HCT116 (cell line): ENCODE measurements at regions not wholly inside any gene's neighbourhood (a gene's known extent, or its start where the extent isn't known, plus 50 kb on each side); places are given as distances from the start of the nearest gene placed in this dataset.

Experiments used
- ATAC-seq: fragments of 200-7000 bp; cut with Tn5 transposase; 2 replicates; pipeline ENCODE4 v1.9.1; 2020; ENCODE audit warnings: mild to moderate bottlenecking, moderate library complexity
- BruUV-seq: library from RNA; stranded (reverse); fragments of 400-500 nt; replicated peaks from 2 replicates; lab custom pipeline; 2021; lab: Mats Ljungman, UMichigan
- CTCF ChIA-PET: fragments of 300-600 bp; sonication (Branson Sonifier 250); formaldehyde crosslinking; loops from one replicate; lab custom pipeline; 2021; ENCODE audit warnings: antibody characterized with exemption; lab: Charles Lee
- POLR2A ChIA-PET: fragments of 300-600, 350-600 bp; sonication (Branson Sonifier 250); formaldehyde crosslinking; loops from one replicate; lab custom pipeline; 2021; ENCODE audit warnings: antibody characterized with exemption; lab: Charles Lee
- RAD21 ChIA-PET, 2 experiments: fragments of 300-600 bp; sonication (Branson Sonifier 250); formaldehyde crosslinking; loops; one replicate each; lab custom pipeline; 2023; ENCODE audit warnings: low total read pairs in 2 of 2; ENCODE audit not compliant: uncharacterized antibody in 2 of 2, unreplicated experiment in 2 of 2, low non-redundant PET in 1 of 2; lab: Charles Lee
- DNase-seq: peaks from one replicate; pipeline ENCODE4 v3.0.0-alpha.2; 2010; ENCODE audit warnings: low read depth, low spot score
- H2AFZ ChIP-seq: fragments of 200-600 bp; shearing (Covaris generic), sonication (generic); 2 replicates; pipeline ENCODE4 v1.6.1; 2017; ENCODE audit warnings: low read depth, mixed run types, mixed read lengths, antibody characterized with exemption, low read length; ENCODE audit not compliant: poor library complexity, severe bottlenecking
- H3K27ac ChIP-seq: 2 replicates; pipeline ENCODE4 v1.5.1; 2012; ENCODE audit warnings: low read depth, low read length
- H3K27me3 ChIP-seq: fragments of 200-600 bp; sonication (generic); 2 replicates; pipeline ENCODE4 v1.6.1; 2016; ENCODE audit warnings: mixed run types, low read length, mixed read lengths; ENCODE audit not compliant: insufficient read depth
- H3K36me3 ChIP-seq, 2 experiments: fragments of 200-500 bp in 1 of 2; fragments of 200-600 bp in 1 of 2; sonication (Bioruptor generic) in 1 of 2; sonication (generic) in 1 of 2; 2 replicates each; pipeline versions ENCODE4 v1.5.1 to v1.6.1; 2014 to 2016; ENCODE audit warnings: low read length in 2 of 2, inconsistent platforms in 1 of 2, mixed read lengths in 1 of 2, mixed run types in 1 of 2; ENCODE audit not compliant: insufficient read depth in 2 of 2, control insufficient read depth in 1 of 2
- H3K4me1 ChIP-seq, 2 experiments: fragments of 200-600 bp in 1 of 2; sonication (generic) in 1 of 2; 2 replicates each; pipeline versions ENCODE4 v1.5.1 to v1.6.1; 2012 to 2017; ENCODE audit warnings: low read length in 2 of 2, inconsistent platforms in 1 of 2, mild to moderate bottlenecking in 1 of 2, mixed read lengths in 1 of 2, mixed run types in 1 of 2, moderate library complexity in 1 of 2; ENCODE audit not compliant: insufficient read depth in 2 of 2, control insufficient read depth in 1 of 2
- H3K4me2 ChIP-seq: fragments of 200-600 bp; sonication (generic); 2 replicates; pipeline ENCODE4 v1.6.1; 2017; ENCODE audit warnings: mixed run types, low read length, mixed read lengths
- H3K4me3 ChIP-seq, 2 experiments: fragments of 200-600 bp in 1 of 2; sonication (generic) in 1 of 2; replicated peaks in 1 of 2; 2 replicates each; pipeline ENCODE4 v1.5.1; 2011 to 2016; ENCODE audit warnings: low read length in 2 of 2, control low read depth in 1 of 2, low read depth in 1 of 2, mild to moderate bottlenecking in 1 of 2, mixed read lengths in 1 of 2, mixed run types in 1 of 2
- H3K79me2 ChIP-seq: fragments of 200-600 bp; sonication (generic); 2 replicates; pipeline ENCODE4 v1.6.1; 2017; ENCODE audit warnings: mild to moderate bottlenecking, mixed run types, low read length, moderate library complexity, mixed read lengths; ENCODE audit not compliant: insufficient read depth
- H3K9ac ChIP-seq: fragments of 200-600 bp; sonication (generic); 2 replicates; pipeline ENCODE4 v1.6.1; 2016; ENCODE audit warnings: low read length, mixed read lengths
- H3K9me2 ChIP-seq: fragments of 200-600 bp; sonication (generic), shearing (Covaris generic); 2 replicates; pipeline ENCODE4 v1.6.1; 2017; ENCODE audit warnings: mixed run types, mild to moderate bottlenecking, moderate library complexity; ENCODE audit not compliant: insufficient read depth
- H3K9me3 ChIP-seq, 2 experiments: fragments of 200-500 bp in 1 of 2; fragments of 200-600 bp in 1 of 2; sonication (Bioruptor generic) in 1 of 2; sonication (generic) in 1 of 2; 2 replicates each; pipeline ENCODE4 v1.6.1; 2014 to 2017; ENCODE audit warnings: low read length in 2 of 2, mixed read lengths in 2 of 2, inconsistent platforms in 1 of 2, low read depth in 1 of 2, mild to moderate bottlenecking in 1 of 2, mixed run types in 1 of 2, moderate library complexity in 1 of 2; ENCODE audit not compliant: control insufficient read depth in 1 of 2, insufficient read depth in 1 of 2
- H4K20me1 ChIP-seq: fragments of 200-600 bp; sonication (generic), shearing (Covaris generic); 2 replicates; pipeline ENCODE4 v1.6.1; 2017; ENCODE audit warnings: mixed run types, mild to moderate bottlenecking, moderate library complexity; ENCODE audit not compliant: insufficient read depth
- CBX3 ChIP-seq: IDR thresholded peaks from 2 replicates; pipeline ENCODE4 v1.6.1; 2012; ENCODE audit warnings: low read depth
- CEBPB ChIP-seq: IDR thresholded peaks from 2 replicates; pipeline ENCODE4 v1.6.1; 2012; ENCODE audit warnings: low read depth
- EGR1 ChIP-seq: IDR thresholded peaks from 2 replicates; pipeline ENCODE4 v1.6.1; 2012; ENCODE audit warnings: low read depth
- ELF1 ChIP-seq: IDR thresholded peaks from 2 replicates; pipeline ENCODE4 v1.6.1; 2012; ENCODE audit warnings: low read depth, borderline replicate concordance
- EZH2phosphoT487 ChIP-seq: fragments of 200-600 bp; IDR thresholded peaks from 2 replicates; pipeline ENCODE4 v1.6.1; 2018; ENCODE audit warnings: antibody characterized with exemption, borderline replicate concordance
- FOSL1 ChIP-seq: IDR thresholded peaks from 2 replicates; pipeline ENCODE4 v1.6.1; 2012; ENCODE audit warnings: low read depth
- JUND ChIP-seq: IDR thresholded peaks from 2 replicates; pipeline ENCODE4 v1.6.1; 2012
- MAX ChIP-seq: IDR thresholded peaks from 2 replicates; pipeline ENCODE4 v1.6.1; 2012
- SIN3A ChIP-seq: IDR thresholded peaks from 2 replicates; pipeline ENCODE4 v1.6.1; 2012; ENCODE audit warnings: low read depth
- SP1 ChIP-seq: IDR thresholded peaks from 2 replicates; pipeline ENCODE4 v1.6.1; 2012; ENCODE audit warnings: low read depth
- SRF ChIP-seq: IDR thresholded peaks from 2 replicates; pipeline ENCODE4 v1.6.1; 2012; ENCODE audit warnings: low read depth
- YY1 ChIP-seq: IDR thresholded peaks from 2 replicates; pipeline ENCODE4 v1.6.1; 2011; ENCODE audit warnings: low read length, low read depth, moderate library complexity, mild to moderate bottlenecking; ENCODE audit not compliant: insufficient replicate concordance; ENCODE audit errors: extremely low read depth
- ZFX ChIP-seq: fragments of 450-650 bp; IDR thresholded peaks from 2 replicates; pipeline ENCODE4 v1.6.1; 2017
- ZNF274 ChIP-seq: fragments of 200-500 bp; sonication (Bioruptor generic); IDR thresholded peaks from 2 replicates; pipeline ENCODE4 v1.6.1; 2014; ENCODE audit warnings: mild to moderate bottlenecking, low read depth, low read length, inconsistent platforms
- intact Hi-C: fragments of 100-400 bp; cut with micrococcal nuclease; formaldehyde crosslinking; loops from 2 replicates; pipeline ENCODE4 v1.10.0; 2022

GRCh38 chr5:58122157-58122556, 337.7 kb downstream of the PLK2 start:
- no TSS peak for BruUV-seq
- Histone ChIP-seq H3K4me3 (no peak overlapping the region), H3K36me3 (no peaks in the 10 kb centered on the region)
- no peak for TF ChIP-seq CEBPB
- TF ChIP-seq ZFX = no peak
- no peak for TF ChIP-seq JUND
- no peak for TF ChIP-seq CBX3
- no peak for TF ChIP-seq ZNF274
- no peak for TF ChIP-seq YY1
- TF ChIP-seq ELF1 = no peak
- TF ChIP-seq SRF = no peak
- no peak for TF ChIP-seq SIN3A
- TF ChIP-seq MAX = no peak
- TF ChIP-seq FOSL1 = no peak
- TF ChIP-seq EGR1 = no peak
- TF ChIP-seq SP1 = no peak
- TF ChIP-seq, all 23 proteins: peak for 0
- no peak overlapping the region for H3K9ac ChIP-seq
- no peaks in the 10 kb centered on the region for H3K9me3 ChIP-seq
- ATAC-seq = no peak
- CTCF ChIA-PET = no interaction called here
- H3K4me2 ChIP-seq = no peak overlapping the region
- H3K79me2 ChIP-seq = no peaks in the 10 kb centered on the region
- no peaks in the 10 kb centered on the region for H3K4me1 ChIP-seq
- H4K20me1 ChIP-seq = no peaks in the 10 kb centered on the region
- RAD21 ChIA-PET = no interaction called here
- no peaks in the 10 kb centered on the region for H3K27me3 ChIP-seq
- no peak overlapping the region for H3K27ac ChIP-seq
- POLR2A ChIA-PET = no interaction called here
- H2AFZ ChIP-seq = peak overlapping the region; percentile 13
- intact Hi-C loops = no loop called here
- no peak for DNase-seq
- H3K9me2 ChIP-seq = no peaks in the 10 kb centered on the region

- H3K4me3 ChIP-seq = no peak overlapping the region
- no peaks in the 10 kb centered on the region for H3K9me3 ChIP-seq
- intact Hi-C loops = no loop called here
- ATAC-seq = no peak
- H3K79me2 ChIP-seq = no peaks in the 10 kb centered on the region
- CTCF ChIA-PET = no interaction called here
- no peaks in the 10 kb centered on the region for H3K27me3 ChIP-seq
- H3K36me3 ChIP-seq = no peaks in the 10 kb centered on the region
- no peak overlapping the region for H3K4me2 ChIP-seq
- POLR2A ChIA-PET = no interaction called here
- no peaks in the 10 kb centered on the region for H3K9me2 ChIP-seq
- H2AFZ ChIP-seq = no peak overlapping the region
- no peaks in the 10 kb centered on the region for H4K20me1 ChIP-seq
- H3K4me1 ChIP-seq = no peaks in the 10 kb centered on the region
- TF ChIP-seq JUND = no peak
- TF ChIP-seq EZH2phosphoT487 = no peak
- TF ChIP-seq CEBPB = no peak
- DNase-seq = no peak
- no peak overlapping the region for H3K27ac ChIP-seq
- RAD21 ChIA-PET = no interaction called here
- no TSS peak for BruUV-seq
- H3K9ac ChIP-seq = no peak overlapping the region
Observed at GRCh38 chr5:58121391-58121790, 338.5 kb downstream of the PLK2 start.
